ENCODE measurements at regions not wholly inside any gene's neighbourhood (a gene's known extent, or its start where the extent isn't known, plus 50 kb on each side); places are given as distances from the start of the nearest gene placed in this dataset.
"Not testable (repeated sequence)": the region's sequence is repeated elsewhere in the genome, so short reads cannot be mapped to it uniquely, and the experiment has no call there.

GRCh38 chr4:66736606-66737005, 808.7 kb downstream of the CENPC start:
- H3K36me3 ChIP-seq (ENCODE audit: control insufficient read depth, low read depth, low read length): no peaks in the 10 kb centered on the region
- H3K9me3 ChIP-seq (ENCODE audit: control insufficient read depth, low read depth, low read length): no peaks in the 10 kb centered on the region
- H3K27ac ChIP-seq (ENCODE audit: low read length): no peak overlapping the region

GRCh38 chr4:66728280-66728679, 817.0 kb downstream of the CENPC start:
- Histone ChIP-seq H3K9me3 (ENCODE audit: control insufficient read depth, low read depth, low read length) (no peaks in the 10 kb centered on the region), H3K9ac (ENCODE audit: low read length) (no peak overlapping the region), H3K4me1 (ENCODE audit: control insufficient read depth, low read depth, low read length) (peaks cover 7% of the 10 kb centered on the region), H3K4me3 (ENCODE audit: low read length) (no peak overlapping the region), H3K36me3 (ENCODE audit: control insufficient read depth, low read depth, low read length) (no peaks in the 10 kb centered on the region), H3K27ac (ENCODE audit: low read length) (no peak overlapping the region), H3K27me3 (ENCODE audit: control insufficient read depth, insufficient read depth, low read length) (no peaks in the 10 kb centered on the region)

More at GRCh38 chr4:66736606-66737005, 808.7 kb downstream of the CENPC start:
- no peak overlapping the region for H3K4me3 ChIP-seq (ENCODE audit: low read length)
- no peaks in the 10 kb centered on the region for H3K27me3 ChIP-seq (ENCODE audit: control insufficient read depth, insufficient read depth, low read length)
- H3K4me1 ChIP-seq (ENCODE audit: control insufficient read depth, low read depth, low read length): peaks cover 8% of the 10 kb centered on the region
- H3K9ac ChIP-seq (ENCODE audit: low read length): no peak overlapping the region

GRCh38 chr4:66712301-66712921, 832.9 kb downstream of the CENPC start:
- H3K36me3 ChIP-seq (ENCODE audit: control insufficient read depth, low read depth, low read length); H3K4me3 ChIP-seq (ENCODE audit: low read length); H3K9ac ChIP-seq (ENCODE audit: low read length); H3K4me1 ChIP-seq (ENCODE audit: control insufficient read depth, low read depth, low read length); H3K27ac ChIP-seq (ENCODE audit: low read length); H3K27me3 ChIP-seq (ENCODE audit: control insufficient read depth, insufficient read depth, low read length); H3K9me3 ChIP-seq (ENCODE audit: control insufficient read depth, low read depth, low read length): not testable (repeated sequence)

GRCh38 chr4:66704243-66704642, 841.1 kb downstream of the CENPC start:
- H3K27ac ChIP-seq (ENCODE audit: low read length): no peak overlapping the region
- no peak overlapping the region for H3K9ac ChIP-seq (ENCODE audit: low read length)
- H3K9me3 ChIP-seq (ENCODE audit: control insufficient read depth, low read depth, low read length): no peaks in the 10 kb centered on the region
- no peak overlapping the region for H3K4me3 ChIP-seq (ENCODE audit: low read length)
- no peaks in the 10 kb centered on the region for H3K4me1 ChIP-seq (ENCODE audit: control insufficient read depth, low read depth, low read length)
- no peaks in the 10 kb centered on the region for H3K36me3 ChIP-seq (ENCODE audit: control insufficient read depth, low read depth, low read length)
- H3K27me3 ChIP-seq (ENCODE audit: control insufficient read depth, insufficient read depth, low read length): no peaks in the 10 kb centered on the region

- no peaks in the 10 kb centered on the region for H3K27me3 ChIP-seq (ENCODE audit: control insufficient read depth, insufficient read depth, low read length)
- no peak overlapping the region for H3K4me3 ChIP-seq (ENCODE audit: low read length)
- H3K9ac ChIP-seq (ENCODE audit: low read length): no peak overlapping the region
- H3K4me1 ChIP-seq (ENCODE audit: control insufficient read depth, low read depth, low read length): peaks cover 4% of the 10 kb centered on the region
- no peaks in the 10 kb centered on the region for H3K36me3 ChIP-seq (ENCODE audit: control insufficient read depth, low read depth, low read length)
- H3K9me3 ChIP-seq (ENCODE audit: control insufficient read depth, low read depth, low read length): no peaks in the 10 kb centered on the region
- no peak overlapping the region for H3K27ac ChIP-seq (ENCODE audit: low read length)
Observed at GRCh38 chr4:66694739-66695138, 850.6 kb downstream of the CENPC start.

- Histone ChIP-seq H3K27me3 (ENCODE audit: control insufficient read depth, insufficient read depth, low read length) (no peaks in the 10 kb centered on the region), H3K4me1 (ENCODE audit: control insufficient read depth, low read depth, low read length) (peaks cover 4% of the 10 kb centered on the region), H3K4me3 (ENCODE audit: low read length) (no peak overlapping the region), H3K36me3 (ENCODE audit: control insufficient read depth, low read depth, low read length) (no peaks in the 10 kb centered on the region), H3K9me3 (ENCODE audit: control insufficient read depth, low read depth, low read length) (no peaks in the 10 kb centered on the region), H3K27ac (ENCODE audit: low read length) (no peak overlapping the region), H3K9ac (ENCODE audit: low read length) (no peak overlapping the region)
Observed at GRCh38 chr4:66693694-66694093, 851.6 kb downstream of the CENPC start.

GRCh38 chr4:66691101-66691500, 854.2 kb downstream of the CENPC start:
- Histone ChIP-seq H3K4me3 (ENCODE audit: low read length) (no peak overlapping the region), H3K27me3 (ENCODE audit: control insufficient read depth, insufficient read depth, low read length) (no peaks in the 10 kb centered on the region), H3K9ac (ENCODE audit: low read length) (no peak overlapping the region), H3K27ac (ENCODE audit: low read length) (no peak overlapping the region), H3K4me1 (ENCODE audit: control insufficient read depth, low read depth, low read length) (peaks cover 4% of the 10 kb centered on the region), H3K9me3 (ENCODE audit: control insufficient read depth, low read depth, low read length) (no peaks in the 10 kb centered on the region), H3K36me3 (ENCODE audit: control insufficient read depth, low read depth, low read length) (no peaks in the 10 kb centered on the region)

- H3K4me1 ChIP-seq (ENCODE audit: control insufficient read depth, low read depth, low read length): no peaks in the 10 kb centered on the region
- H3K9me3 ChIP-seq (ENCODE audit: control insufficient read depth, low read depth, low read length): no peaks in the 10 kb centered on the region
- no peak overlapping the region for H3K27ac ChIP-seq (ENCODE audit: low read length)
- H3K9ac ChIP-seq (ENCODE audit: low read length): no peak overlapping the region
- no peaks in the 10 kb centered on the region for H3K36me3 ChIP-seq (ENCODE audit: control insufficient read depth, low read depth, low read length)
- no peak overlapping the region for H3K4me3 ChIP-seq (ENCODE audit: low read length)
- H3K27me3 ChIP-seq (ENCODE audit: control insufficient read depth, insufficient read depth, low read length): no peaks in the 10 kb centered on the region
Observed at GRCh38 chr4:66688674-66689073, 856.6 kb downstream of the CENPC start.

GRCh38 chr4:66687459-66687858, 857.8 kb downstream of the CENPC start:
- H3K27ac ChIP-seq (ENCODE audit: low read length): no peak overlapping the region
- no peak overlapping the region for H3K9ac ChIP-seq (ENCODE audit: low read length)
- no peaks in the 10 kb centered on the region for H3K4me1 ChIP-seq (ENCODE audit: control insufficient read depth, low read depth, low read length)
- no peak overlapping the region for H3K4me3 ChIP-seq (ENCODE audit: low read length)
- H3K9me3 ChIP-seq (ENCODE audit: control insufficient read depth, low read depth, low read length): no peaks in the 10 kb centered on the region
- no peaks in the 10 kb centered on the region for H3K27me3 ChIP-seq (ENCODE audit: control insufficient read depth, insufficient read depth, low read length)
- H3K36me3 ChIP-seq (ENCODE audit: control insufficient read depth, low read depth, low read length): no peaks in the 10 kb centered on the region

GRCh38 chr4:66681962-66682361, 863.3 kb downstream of the CENPC start:
- no peaks in the 10 kb centered on the region for H3K9me3 ChIP-seq (ENCODE audit: control insufficient read depth, low read depth, low read length)
- H3K27me3 ChIP-seq (ENCODE audit: control insufficient read depth, insufficient read depth, low read length): no peaks in the 10 kb centered on the region
- no peak overlapping the region for H3K4me3 ChIP-seq (ENCODE audit: low read length)
- no peaks in the 10 kb centered on the region for H3K4me1 ChIP-seq (ENCODE audit: control insufficient read depth, low read depth, low read length)
- H3K36me3 ChIP-seq (ENCODE audit: control insufficient read depth, low read depth, low read length): no peaks in the 10 kb centered on the region
- no peak overlapping the region for H3K9ac ChIP-seq (ENCODE audit: low read length)
- no peak overlapping the region for H3K27ac ChIP-seq (ENCODE audit: low read length)

- Histone ChIP-seq H3K27ac (ENCODE audit: low read length) (no peak overlapping the region), H3K9me3 (ENCODE audit: control insufficient read depth, low read depth, low read length) (no peaks in the 10 kb centered on the region), H3K4me1 (ENCODE audit: control insufficient read depth, low read depth, low read length) (no peaks in the 10 kb centered on the region), H3K36me3 (ENCODE audit: control insufficient read depth, low read depth, low read length) (no peaks in the 10 kb centered on the region), H3K4me3 (ENCODE audit: low read length) (no peak overlapping the region), H3K27me3 (ENCODE audit: control insufficient read depth, insufficient read depth, low read length) (no peaks in the 10 kb centered on the region), H3K9ac (ENCODE audit: low read length) (no peak overlapping the region)
Observed at GRCh38 chr4:66667249-66667648, 878.1 kb downstream of the CENPC start.

- Histone ChIP-seq H3K36me3 (ENCODE audit: control insufficient read depth, low read depth, low read length) (no peaks in the 10 kb centered on the region), H3K27me3 (ENCODE audit: control insufficient read depth, insufficient read depth, low read length) (no peaks in the 10 kb centered on the region), H3K9me3 (ENCODE audit: control insufficient read depth, low read depth, low read length) (no peaks in the 10 kb centered on the region), H3K27ac (ENCODE audit: low read length) (no peak overlapping the region), H3K4me3 (ENCODE audit: low read length) (no peak overlapping the region), H3K4me1 (ENCODE audit: control insufficient read depth, low read depth, low read length) (no peaks in the 10 kb centered on the region), H3K9ac (ENCODE audit: low read length) (no peak overlapping the region)
Observed at GRCh38 chr4:66662620-66663019, 882.7 kb downstream of the CENPC start.

All from iPS-18a (cell line).